NCI-H748 treated with DMSO at 0.1 percent for 48 hours (cell line): ENCODE measurements at regions not wholly inside any gene's neighbourhood (a gene's known extent, or its start where the extent isn't known, plus 50 kb on each side); places are given as distances from the start of the nearest gene placed in this dataset.
"Not testable (repeated sequence)": the region's sequence is repeated elsewhere in the genome, so short reads cannot be mapped to it uniquely, and the experiment has no call there.

Experiments
- DNase-seq: peaks from one replicate; lab custom pipeline; 2025; lab: John Stamatoyannopoulos, UW

GRCh38 chr1:184820218-184820750, 65.6 kb upstream of the EDEM3 start:
- DNase-seq, result no peak

- DNase-seq, result no peak
These were observed 64.0 kb upstream of the EDEM3 start for GRCh38 chr1:184818646-184819045.

- DNase-seq, result not testable (repeated sequence)
These were observed 62.3 kb upstream of the EDEM3 start for GRCh38 chr1:184817003-184817402.

GRCh38 chr1:184813528-184814089, 59.0 kb upstream of the EDEM3 start:
- DNase-seq, result no peak

GRCh38 chr1:184811439-184812111, 56.9 kb upstream of the EDEM3 start:
- no peak for DNase-seq

- no peak for DNase-seq
These were observed 56.2 kb upstream of the EDEM3 start for GRCh38 chr1:184810735-184811343.

- DNase-seq, result no peak
These were observed 51.7 kb upstream of the EDEM3 start for GRCh38 chr1:184806296-184806721.

GRCh38 chr1:184805667-184806295, 51.1 kb upstream of the EDEM3 start:
- DNase-seq, result peak; percentile 63
